ENCODE measurements at regions not wholly inside any gene's neighbourhood (a gene's known extent, or its start where the extent isn't known, plus 50 kb on each side); places are given as distances from the start of the nearest gene placed in this dataset.

DNA sequence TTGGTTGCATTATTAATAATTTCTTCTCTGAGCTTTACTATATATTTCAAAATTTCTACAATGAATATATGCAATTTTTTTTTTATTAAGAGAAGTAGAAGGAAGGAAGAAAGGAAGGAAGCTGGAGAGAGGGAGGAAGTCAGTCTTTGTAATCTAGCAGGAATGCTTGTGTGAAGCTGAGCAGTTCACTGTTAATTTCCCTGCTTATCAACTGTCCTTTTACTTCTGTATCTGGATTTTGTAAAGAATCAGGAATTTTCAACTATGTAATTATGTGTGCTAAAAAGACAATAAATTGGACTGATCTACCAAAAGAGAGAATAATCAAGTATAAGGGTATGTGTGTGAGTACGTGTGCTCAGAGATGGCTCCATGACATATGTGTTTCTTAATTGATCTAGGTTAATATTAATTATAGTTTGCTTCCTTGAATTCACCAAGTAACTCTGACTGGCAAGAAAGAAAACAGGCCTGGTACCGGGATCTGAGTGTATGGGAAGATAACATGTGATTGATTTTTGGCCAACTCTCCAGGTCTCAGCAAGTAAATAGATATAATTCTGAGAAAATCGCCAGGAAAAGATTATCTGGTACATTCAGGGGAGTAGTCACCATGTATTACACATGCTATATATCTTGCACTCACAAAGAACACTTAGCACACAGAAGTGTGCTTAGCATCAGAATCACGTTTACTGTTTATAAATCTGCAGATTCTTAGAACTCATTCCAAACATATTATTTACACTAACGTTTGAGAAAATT lies 1758.8 kb upstream of the WWC1 start:
- DNase-seq (ENCODE audit: low read depth in 4 of 4, low spot score in 2 of 4), result no peak

DNA sequence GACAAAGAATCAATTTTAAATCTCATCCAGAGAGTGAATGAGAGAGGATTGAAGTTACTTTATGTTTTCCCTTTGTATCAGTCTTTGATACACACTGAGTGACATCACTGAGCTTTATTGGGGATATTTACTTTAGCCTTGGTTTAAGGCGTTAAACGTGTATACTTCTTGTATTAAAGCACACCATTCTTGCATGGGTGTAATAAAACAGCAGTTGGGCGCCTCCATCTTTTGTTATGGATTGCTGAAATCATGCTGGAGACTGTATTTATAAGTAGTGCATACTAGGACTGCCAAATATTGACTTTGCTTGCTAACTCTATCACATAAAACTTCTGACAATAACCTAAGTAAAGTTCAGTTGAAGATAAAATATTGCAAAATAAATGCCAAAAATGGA lies 1755.8 kb upstream of the WWC1 start:
- DNase-seq (ENCODE audit: low read depth in 4 of 4, low spot score in 2 of 4), result no peak

DNA sequence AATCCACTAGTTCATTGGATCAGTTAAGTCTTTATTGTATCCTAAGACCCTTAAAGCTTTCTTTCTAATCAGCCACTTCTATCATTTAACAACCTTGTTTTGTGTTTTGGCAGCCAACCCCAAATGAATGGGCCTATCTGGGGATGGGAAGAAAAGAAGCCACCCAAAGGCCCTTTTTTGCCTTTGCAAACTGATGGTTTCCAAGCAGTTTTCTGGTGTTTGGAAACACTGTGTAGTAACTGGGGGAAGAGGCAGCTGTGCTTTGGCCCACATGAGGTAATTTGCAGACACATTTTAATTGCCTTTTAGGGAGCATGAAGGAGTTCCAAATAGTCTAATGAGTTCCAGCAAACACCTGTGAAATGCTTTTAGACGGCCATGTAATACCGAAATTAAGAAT lies 1751.3 kb upstream of the WWC1 start:
- DNase-seq (ENCODE audit: low read depth in 4 of 4, low spot score in 2 of 4), result no peak

DNA sequence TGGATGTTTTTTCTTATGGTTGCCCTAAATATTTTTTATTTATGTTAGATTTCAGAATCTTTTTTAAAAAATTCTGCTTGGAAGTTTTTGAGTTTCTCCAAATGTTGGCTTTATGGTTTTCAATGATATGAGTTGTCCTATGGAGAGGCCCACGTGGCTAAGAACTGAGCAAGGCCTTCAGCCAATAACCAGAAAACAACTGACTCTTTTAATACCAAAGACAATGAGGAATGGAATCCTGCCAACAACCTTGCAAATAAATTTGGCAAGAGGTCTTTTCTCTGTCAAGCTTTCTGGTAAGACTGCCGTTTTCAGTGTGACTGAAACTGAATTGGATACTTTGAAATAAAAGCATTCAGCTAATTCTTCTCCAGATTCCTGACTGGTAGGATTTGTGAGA lies 1740.1 kb upstream of the WWC1 start:
- DNase-seq (ENCODE audit: low read depth in 4 of 4, low spot score in 2 of 4), result no peak

DNA sequence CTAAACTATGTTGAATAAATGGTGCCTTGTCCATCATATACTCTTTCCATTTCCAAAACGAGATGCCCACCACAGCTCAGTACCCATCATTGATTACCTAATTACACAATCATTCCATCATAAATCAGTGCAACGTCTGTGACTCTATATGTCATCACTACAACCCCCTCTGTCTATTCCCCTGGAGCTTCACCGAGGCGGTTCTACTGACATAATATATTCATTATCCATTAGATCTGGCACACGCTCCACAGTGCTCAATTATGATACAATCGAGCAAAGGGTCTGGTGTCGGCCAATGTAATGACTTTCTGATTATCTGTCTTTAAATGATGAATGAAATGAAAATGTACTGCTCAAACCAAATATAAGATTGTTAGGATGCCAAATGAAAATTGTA lies 1737.7 kb upstream of the WWC1 start:
- no peak for DNase-seq (ENCODE audit: low read depth in 4 of 4, low spot score in 2 of 4)

DNA sequence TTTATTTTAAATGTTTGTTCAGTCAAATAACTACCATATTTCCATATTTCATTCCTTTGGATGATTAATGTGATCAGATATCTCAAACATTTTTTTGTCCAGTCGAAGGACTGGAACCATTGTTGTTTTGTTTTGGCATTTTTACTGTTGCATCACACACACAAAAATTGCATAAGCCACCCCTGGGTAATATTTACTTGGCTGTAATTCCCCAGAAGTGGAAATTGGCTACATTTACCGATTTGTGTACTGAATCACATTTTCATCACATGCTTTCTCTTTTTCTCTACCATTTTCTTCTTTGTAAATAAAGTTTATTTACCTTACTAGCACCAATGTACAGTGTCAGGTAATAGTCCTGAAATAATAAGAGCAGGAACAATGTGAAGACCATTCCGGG lies 1729.7 kb upstream of the WWC1 start:
- no peak for DNase-seq (ENCODE audit: low read depth in 4 of 4, low spot score in 2 of 4)

DNA sequence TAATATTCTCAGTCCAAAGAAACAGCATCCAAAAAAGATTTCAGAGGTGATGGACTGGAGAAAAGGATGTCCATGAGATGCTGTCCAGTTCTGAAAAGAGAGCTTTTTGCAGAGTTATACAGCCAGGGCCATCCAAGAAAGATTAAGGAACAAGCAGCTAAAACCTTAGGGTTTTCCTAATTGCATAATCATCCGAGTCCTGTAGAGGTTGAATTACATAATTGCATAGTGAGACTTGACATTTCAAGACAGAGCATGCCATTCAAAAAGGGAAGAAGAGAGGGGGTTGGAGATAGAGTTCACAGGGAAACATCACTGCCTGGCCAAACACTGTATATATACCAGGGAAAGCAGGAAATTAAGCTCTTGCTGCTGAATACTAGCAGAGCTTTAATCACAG lies 1729.2 kb upstream of the WWC1 start:
- no peak for DNase-seq (ENCODE audit: low read depth in 4 of 4, low spot score in 2 of 4)

DNA sequence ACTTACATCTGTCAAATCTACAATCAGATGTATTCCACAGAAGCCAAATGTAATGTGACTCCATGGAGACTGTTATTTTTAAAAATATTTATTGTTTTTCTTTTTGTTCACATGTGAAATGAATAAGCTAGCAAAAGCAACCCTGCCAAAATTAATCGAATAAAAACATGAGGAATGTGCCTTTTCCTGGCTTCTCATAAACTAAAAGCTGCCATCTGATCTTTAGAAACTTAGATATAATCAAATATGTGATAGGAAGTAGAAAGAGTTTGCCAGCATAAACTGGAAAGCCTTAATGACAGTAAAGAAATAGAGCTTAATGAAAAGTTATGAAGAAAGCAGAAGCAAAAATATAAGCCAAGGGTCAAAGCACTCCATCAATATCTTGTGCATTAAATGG lies 1724.7 kb upstream of the WWC1 start:
- peak in 1 of 4 donors; percentile 0 for DNase-seq (ENCODE audit: low read depth in 4 of 4, low spot score in 2 of 4)

DNA sequence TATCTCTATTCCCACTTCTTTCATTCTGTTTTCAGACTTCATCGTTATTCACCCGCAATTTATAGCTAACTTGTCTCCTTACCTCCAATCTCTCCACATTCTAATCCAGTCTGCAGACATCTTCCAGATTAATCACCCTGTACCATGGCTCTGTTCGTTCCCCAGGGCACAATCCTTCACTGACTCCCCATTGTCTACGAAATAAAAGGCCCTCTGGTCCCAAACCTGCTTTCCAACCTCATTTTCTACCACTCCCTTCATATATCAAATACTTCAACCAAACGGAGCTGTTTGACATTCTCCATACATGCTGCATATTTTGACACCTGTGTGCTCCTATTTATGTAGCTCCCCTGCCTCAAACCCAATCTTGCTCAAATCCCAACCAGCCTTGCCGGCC lies 1720.6 kb upstream of the WWC1 start:
- no peak for DNase-seq (ENCODE audit: low read depth in 4 of 4, low spot score in 2 of 4)

DNA sequence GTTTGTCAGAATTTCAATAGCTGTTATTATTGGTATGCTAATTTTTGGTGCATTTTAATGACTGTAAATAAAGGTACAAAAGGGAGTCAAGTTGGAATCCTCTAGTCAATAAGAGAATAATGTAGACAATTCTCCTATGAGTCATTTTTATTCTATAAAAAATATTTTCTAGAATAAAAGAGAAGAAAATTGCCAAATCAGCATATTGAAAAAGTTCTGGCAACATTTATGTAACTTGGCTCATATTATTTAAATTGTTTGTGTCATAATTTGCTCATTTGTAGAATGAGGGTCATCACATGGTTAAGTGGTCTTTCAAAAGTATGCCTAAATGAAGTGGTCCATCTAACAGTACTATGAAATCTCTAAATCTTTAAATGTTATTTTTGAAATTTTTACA lies 1719.8 kb upstream of the WWC1 start:
- no peak for DNase-seq (ENCODE audit: low read depth in 4 of 4, low spot score in 2 of 4)

DNA sequence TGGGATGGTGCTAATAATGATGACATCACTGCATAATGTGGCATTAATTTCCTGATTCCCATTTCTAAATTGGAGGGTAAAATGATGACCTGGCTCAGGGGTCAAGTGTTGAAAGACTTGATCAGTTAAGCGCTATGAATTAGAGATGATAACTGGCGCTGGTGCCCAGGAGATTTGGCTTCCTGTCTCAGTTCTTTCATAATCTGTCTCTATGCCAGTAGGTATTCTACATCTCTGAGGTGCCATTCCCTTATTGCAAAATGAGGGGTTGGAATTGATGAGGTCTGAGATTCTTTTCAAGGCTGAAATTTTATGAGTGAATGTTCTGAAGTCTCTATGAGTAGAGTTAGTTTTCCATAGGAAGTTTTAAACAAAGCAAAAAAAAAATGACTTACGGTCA lies 1715.1 kb upstream of the WWC1 start:
- no peak for DNase-seq (ENCODE audit: low read depth in 4 of 4, low spot score in 2 of 4)

DNA sequence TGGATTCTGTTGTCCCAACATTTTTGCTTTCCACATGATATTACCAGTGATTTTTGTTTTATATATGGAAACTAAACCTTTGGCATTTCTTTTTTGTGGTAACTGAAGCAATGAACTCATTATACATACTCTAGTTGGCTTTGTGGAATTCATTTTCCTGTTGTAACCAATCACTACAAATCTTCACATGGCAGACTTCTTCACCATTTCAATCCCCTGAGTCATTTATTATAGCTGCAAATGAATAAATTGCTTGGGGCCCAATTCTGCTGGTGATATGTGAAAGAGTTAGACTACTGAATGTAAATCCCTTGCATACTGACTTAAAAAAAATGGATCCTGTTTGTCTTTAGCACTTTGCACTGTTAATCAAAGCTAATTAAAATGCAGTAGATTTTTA lies 1709.6 kb upstream of the WWC1 start:
- DNase-seq (ENCODE audit: low read depth in 4 of 4, low spot score in 2 of 4), result no peak

DNA sequence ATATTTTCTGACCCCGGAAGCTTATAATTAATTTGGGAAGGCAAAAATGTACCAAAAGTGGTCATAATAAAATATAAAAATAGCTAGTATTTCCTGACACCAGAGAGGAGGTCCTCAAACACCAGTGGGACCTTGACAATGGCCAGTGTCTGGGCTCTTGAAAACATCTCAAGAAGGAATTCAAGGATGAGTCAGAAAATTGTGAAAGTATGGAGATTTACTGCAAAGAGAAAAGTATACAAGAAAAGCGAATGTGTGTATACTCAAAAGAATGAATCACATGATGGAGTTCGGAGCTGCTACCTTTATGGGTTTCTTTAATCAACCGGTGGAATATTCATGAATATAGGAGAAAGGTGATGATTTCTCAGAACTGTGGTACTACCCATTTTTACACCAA lies 1709.0 kb upstream of the WWC1 start:
- no peak for DNase-seq (ENCODE audit: low read depth in 4 of 4, low spot score in 2 of 4)

DNA sequence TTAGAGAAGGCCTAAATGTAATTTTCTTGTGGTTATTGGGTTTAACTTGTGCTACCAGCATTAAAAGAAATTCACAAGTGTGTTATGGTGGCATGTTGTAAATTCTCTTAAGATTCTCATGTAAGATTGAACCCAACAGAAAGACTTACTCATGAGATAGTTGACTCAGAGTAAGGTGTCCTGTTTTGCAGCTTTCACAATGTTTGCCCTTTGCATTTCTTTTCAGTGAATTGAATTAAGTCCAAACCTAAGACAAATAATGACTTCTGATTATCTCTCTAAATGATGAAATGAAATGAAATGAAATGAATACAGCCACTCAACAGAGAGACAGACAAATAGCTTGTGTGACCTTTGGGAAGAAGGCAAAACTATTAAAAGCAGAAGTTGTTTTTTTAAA lies 1696.9 kb upstream of the WWC1 start:
- no peak for DNase-seq (ENCODE audit: low read depth in 4 of 4, low spot score in 2 of 4)

DNA sequence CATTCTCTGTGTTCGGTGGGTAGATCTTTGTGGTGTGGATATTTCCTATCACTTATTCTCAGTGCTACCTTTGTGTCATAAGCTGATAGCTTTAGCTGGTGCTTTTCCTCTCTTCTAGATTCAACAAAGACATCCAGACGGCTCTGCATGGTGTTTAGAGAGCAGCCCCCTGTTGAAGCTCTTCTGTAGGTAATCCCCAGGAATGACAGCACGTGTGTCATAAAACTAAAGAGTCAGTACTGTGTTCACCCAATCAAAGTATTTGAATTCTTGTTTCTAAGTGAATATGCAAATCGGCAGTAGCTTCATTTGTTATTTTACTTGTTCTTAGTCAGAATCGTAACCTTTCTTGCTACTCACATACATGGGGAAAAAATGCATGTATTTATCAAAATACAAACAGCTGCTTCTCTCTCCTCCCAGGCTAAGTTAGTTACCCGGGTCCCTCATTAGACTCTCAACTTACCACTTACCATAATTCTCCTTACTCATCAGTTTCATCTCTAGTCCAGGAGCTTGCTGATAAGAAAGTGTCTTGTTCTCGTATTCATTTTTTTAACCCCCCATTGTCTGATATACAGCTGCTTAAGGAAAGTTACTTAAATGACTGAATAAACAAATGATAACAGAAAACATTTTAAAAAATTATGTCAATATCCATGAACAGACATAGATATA lies 1696.0 kb upstream of the WWC1 start:
- no peak for DNase-seq (ENCODE audit: low read depth in 4 of 4, low spot score in 2 of 4)

DNA sequence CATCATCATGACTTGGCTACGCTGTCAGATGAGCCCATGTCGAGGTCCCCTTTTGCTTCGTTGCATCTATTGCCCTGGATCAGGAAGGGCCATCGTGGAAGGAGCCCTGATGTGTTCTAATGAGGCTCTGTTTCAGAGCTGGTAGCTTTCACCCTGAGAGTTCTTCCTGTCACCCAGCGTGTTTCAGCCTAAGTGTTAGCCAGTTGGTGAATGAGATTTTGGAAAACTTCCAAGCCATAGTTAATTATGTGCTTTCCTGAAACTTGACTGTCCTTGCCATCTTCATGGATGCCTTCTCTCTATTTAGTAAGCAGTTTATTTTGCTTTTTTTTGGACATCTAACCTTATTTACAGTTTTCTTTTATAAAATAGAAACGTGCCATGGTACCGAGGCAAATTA lies 1695.4 kb upstream of the WWC1 start:
- no peak for DNase-seq (ENCODE audit: low read depth in 4 of 4, low spot score in 2 of 4)

DNA sequence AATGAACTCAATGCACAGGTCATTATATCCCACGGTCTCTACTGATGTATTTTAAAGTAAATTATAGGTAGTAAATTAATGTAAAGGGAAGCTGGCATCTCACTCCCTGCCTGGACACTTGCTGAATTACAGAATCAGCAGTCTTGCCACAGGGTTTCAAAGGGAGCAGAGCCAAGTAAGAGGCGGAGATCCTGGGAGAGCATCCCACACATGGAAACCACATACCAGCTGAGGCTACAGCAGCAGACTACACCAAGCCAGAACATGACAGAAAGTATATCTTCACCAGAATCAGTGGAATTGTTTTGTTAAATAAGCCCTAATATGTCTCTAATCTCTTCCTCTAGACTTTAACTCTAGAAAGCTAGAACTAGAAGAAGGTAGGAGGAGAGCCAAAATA lies 1689.2 kb upstream of the WWC1 start:
- DNase-seq (ENCODE audit: low read depth in 4 of 4, low spot score in 2 of 4), result no peak

DNA sequence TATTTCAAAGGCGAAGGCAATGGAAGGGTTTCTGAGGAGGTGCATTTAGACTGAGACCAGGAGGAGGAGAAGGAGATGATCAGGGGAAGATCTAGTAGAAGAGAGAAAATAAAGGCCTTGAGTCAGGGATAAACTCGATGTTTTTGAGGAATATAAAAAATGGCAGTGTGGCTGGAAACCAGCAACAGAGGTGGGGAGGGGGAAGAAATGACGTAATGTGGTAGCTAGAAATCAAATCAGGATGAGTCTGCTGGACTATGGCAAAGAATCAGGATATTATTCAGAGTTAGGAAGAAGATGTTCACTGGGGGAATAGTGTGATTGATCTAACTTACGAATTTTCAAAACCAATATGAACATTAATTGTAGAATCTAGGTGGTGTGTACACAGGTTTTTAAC lies 1673.9 kb upstream of the WWC1 start:
- no peak for DNase-seq (ENCODE audit: low read depth in 4 of 4, low spot score in 2 of 4)

DNA sequence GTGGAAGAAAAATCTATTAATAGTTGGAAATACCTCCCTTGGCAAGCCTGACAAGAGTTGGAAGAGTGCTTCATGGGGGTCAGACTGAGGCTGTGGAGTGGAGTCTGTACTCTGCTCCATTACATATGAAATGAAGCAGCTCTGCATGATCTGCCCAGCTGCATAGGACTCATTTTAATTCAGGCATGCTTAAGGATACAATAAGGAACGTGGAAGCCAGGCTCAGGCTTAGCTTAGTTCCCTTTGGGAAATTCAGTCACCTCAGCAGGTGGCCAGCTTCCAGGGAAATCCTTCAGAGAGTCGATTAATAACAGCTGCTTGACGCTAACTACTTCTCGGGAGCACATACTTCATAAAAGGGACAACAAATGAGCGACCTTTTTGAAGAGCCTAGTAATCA lies 1672.9 kb upstream of the WWC1 start:
- DNase-seq (ENCODE audit: low read depth in 4 of 4, low spot score in 2 of 4), result no peak

DNA sequence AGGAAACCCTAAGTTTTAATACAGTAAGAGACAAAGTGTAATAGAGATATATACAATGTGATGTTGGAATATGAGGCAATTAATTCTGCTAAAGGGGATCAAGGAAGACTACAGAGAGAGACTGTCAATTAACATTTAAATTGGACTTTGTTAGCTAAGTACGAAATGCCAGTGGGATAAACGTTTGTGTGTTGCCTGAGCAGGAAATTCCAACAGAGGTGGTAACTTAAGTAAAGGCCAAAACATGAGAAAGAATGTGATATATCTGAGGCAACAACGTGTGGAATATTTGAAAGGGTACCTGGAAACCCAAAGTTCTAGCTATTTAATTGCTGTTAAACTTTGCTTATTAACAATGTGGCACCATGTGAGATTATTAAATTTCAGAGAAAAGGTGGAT lies 1666.9 kb upstream of the WWC1 start:
- no peak for DNase-seq (ENCODE audit: low read depth in 4 of 4, low spot score in 2 of 4)

DNA sequence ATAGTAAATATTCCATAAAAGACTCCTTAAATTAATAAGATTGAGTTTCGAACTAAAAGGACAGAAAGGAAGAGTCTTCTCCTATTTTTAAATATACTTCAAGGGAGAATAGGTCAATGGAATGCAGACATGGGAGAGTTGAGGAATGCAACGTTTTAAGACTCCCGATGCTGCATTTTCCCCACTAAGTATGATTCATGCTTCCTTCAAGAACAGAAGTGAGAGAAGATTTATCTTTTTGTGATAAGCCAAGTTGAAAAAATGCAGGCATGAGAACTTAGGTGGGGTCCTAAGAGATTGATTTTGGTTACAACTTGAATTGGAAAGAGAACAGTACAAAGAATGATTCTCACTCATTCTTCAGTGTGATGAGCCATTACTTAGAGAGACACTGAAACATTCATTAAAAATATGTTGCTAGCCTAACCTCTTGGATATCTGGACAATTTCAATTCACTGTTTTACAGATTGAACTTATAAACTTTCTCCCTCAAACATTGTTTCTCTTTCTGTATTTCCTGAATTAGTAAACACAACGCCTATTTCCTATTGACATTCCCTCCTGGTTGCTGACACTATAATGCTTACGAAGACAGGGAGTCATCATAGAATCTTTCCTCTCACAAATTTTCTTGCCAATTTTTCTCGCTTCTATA lies 1666.1 kb upstream of the WWC1 start:
- DNase-seq (ENCODE audit: low read depth in 4 of 4, low spot score in 2 of 4), result no peak

DNA sequence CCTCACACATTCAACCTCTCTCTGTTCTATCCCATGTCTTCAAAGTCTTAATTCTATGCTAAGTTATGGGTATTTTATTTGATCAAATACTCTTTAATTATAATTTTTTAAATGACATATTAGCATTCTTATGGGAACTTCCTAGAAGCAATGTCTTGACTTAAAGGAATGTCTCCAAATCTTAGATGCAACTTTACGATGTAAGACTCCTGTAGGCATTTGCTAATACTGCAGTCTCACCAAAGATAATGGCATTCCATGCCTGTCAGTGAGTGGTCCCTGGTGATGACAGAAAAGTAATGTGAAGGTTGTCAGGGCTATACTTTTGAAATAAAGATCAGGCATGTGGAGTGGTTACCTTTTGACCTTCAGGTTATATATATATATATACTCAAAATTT lies 1654.2 kb upstream of the WWC1 start:
- DNase-seq (ENCODE audit: low read depth in 4 of 4, low spot score in 2 of 4), result no peak

Data from left renal cortex interstitium (tissue), 4 donors.